EH (cell line): ENCODE measurements at regions not wholly inside any gene's neighbourhood (a gene's known extent, or its start where the extent isn't known, plus 50 kb on each side); places are given as distances from the start of the nearest gene placed in this dataset.
"Not testable (repeated sequence)": the region's sequence is repeated elsewhere in the genome, so short reads cannot be mapped to it uniquely, and the experiment has no call there.

Experiments
- DNase-seq: peaks from one replicate; pipeline ENCODE4 v3.0.0-alpha.2; 2015; ENCODE audit warnings: low read depth

DNA sequence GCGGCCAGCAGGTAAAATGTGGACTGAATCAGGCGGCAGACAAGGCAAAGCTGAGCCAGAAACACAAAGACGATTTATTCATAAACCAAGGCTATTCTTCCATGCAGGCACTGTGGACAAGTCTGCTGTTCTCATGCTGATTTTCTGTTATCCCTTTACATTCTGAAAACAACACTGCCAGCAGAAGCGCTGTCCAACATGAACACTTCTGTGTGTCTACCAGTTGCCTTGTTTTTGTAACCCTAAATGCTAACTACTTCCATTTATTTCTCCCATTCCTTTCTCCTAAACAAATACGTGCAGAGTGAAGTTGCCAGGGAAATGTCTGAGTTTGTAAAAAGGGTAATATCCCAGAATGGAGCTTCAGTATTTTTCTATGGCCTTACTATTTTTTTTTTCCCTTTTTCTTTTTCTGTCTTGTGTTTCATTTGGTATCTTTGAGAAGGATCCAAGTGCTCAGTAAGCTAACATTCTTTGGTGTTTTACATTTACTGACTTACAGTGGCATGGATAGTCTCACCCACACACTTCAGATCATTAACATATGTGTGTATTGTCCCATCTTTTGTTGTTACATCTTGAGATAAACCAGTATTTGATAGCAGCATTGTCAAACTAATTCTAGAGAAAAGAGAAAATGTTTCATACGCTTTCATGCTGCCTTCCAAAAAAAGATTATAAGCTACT is 1308.9 kb upstream of the MAP3K7 start:
- no peak for DNase-seq

DNA sequence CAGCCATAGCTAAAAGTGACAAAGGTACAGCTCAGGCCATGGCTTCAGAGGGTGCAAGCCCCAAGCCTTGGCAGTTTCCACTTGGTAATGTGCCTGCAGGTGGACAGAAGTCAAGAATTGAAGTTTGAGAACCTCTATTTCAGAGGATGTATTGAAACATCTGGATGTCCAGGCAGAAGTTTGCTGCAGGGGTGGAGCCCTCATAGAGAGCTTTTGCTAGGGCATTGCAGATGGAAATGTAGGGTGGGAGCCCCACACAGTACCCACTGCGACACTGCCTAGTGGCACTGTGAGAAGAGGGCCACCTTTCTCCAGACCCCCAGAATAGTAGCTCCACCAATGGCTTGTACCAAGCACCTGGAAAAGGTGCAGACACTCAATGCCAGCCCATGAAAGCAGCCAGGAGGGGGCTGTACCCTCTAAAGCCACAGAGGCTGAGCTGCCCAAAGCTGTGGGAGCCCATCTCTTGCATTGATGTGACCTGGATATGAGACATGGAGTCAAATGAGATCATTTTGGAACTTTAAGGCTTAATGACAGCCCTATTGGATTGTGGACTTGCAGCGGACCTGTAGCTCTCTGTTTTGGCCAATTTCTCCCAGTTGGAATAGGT is 1299.4 kb upstream of the MAP3K7 start:
- no peak for DNase-seq

DNA sequence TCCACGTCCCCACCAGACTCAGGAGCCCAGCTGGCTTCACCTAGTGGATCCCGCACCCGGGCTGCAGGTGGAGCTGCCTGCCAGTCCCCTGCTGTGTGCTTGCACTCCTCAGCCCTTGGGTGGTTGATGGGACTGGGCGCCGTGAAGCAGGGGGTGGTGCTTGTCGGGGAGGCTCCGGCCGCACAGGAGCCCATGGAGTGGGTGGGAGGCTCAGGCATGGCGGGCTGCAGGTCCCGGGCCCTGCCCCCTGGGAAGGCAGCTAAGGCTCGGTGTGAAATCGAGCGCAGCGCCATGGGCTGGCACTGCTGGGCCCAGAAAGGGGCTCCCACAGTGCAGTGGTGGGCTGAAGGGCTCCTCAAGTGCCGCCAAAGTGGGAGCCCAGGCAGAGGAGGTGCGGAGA is 1294.9 kb upstream of the MAP3K7 start:
- DNase-seq = not testable (repeated sequence)

DNA sequence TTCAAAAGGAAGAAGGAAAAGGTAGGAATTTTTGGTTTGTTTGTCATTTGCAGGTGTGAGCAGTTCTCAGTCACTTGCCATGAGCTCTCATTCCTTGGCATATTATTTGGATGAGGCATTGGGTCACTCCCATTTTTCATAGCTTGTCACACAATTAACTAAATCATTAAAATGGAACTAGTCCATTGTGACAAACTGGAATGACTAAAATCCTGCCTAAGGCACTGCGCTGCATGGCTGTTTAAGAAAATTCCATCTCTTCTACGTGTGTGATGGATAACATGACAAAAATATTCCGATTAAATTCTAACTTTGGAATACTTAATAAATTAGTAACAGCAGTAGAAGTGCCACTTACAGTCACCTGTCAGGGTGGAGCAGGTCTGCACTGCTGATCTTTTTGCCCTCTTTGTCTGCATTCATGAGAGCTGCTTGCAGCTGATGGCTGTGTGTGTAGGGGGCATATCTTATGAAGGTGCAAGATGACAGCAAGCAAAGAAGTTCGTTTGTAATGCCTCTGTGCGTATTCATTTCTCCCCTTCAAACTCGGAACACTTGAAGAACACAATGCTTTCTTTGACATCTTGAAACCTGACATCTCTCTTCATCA is 1292.6 kb upstream of the MAP3K7 start:
- DNase-seq = no peak

DNA sequence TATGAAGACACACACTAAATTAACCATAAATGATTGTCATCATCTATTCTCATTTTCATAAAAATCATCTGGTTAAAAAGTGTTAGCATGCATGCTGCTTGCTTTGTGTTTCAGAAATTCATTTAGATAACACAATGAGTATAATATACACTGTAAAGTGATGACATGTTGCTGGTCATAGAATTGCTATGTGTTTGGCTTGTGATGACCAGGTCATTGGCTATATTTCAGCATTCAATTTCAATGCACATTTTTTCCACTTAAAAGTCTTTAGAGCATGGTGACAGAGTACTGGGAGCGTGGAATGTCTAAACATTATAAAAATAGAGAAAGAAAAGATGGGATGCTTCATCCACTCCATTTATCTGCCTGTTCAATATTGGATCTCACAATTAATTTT is 1291.1 kb upstream of the MAP3K7 start:
- DNase-seq = no peak

DNA sequence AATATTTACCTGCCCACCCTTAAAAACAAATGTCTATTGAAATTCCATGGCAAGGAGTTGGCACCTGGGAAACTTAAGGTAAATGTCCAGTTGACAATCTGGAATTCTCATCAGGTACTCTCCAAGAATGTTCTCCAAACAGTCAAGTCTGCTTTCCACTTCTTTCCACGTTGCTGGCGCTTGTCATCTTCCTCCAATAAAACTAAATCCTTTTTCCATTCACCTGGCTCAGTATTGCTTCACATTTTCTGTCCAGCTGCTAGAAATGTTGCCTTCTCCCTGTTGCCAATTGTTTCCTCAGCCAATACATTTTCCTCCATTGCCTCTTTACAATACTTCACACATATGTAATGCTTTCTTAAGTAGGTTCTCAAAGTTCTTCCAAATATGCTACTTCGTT is 1288.1 kb upstream of the MAP3K7 start:
- no peak for DNase-seq

DNA sequence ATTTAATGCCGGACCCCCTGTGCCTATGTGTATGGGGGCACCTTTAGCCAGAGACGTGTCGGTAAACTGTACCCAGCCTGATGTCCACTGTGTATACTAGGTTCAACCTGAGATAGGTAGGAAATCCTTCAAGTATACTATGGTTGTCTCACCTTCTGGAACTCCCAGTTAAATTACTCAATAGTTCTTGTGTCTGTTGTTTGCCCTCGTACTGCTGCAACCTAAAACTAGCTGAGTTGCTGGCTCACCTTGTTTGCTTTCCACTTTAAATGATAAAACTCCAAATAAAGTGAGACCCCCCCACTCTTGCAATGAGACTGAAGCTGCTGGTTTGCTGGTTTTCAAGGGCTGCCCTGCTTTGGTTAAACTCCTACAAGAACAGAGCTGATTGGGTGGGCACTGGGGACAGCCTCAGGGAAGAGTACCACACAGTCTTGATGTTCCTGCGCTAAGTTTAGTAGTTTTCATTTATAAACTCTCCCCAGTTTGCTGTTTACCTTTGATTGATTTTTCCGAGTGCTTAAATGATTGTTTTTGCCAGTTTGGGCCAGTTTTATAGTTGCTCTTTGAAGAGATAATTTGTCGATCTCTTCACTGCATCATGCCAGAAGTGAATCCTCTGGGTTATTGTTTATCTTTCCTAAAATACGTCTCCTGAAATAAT is 1281.8 kb upstream of the MAP3K7 start:
- DNase-seq = no peak

DNA sequence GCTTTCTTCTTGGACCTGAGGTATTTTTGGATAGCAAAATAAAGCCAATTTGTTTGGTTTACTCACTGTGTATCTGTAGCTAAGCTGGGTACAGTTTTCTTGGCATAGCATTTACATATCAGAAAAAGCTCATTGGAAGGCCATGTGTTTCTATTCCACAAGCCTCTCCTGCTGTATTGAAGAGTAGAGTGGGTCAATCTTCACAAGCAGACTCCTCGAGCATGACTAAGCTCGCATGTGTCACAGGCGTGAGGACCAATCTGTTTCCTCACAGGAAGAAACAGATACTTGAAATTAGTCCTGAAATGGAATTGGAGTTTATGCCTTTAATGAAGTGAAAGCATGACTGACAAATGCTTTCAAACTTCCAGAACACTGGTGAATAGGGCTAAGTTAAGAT is 1279.0 kb upstream of the MAP3K7 start:
- no peak for DNase-seq

DNA sequence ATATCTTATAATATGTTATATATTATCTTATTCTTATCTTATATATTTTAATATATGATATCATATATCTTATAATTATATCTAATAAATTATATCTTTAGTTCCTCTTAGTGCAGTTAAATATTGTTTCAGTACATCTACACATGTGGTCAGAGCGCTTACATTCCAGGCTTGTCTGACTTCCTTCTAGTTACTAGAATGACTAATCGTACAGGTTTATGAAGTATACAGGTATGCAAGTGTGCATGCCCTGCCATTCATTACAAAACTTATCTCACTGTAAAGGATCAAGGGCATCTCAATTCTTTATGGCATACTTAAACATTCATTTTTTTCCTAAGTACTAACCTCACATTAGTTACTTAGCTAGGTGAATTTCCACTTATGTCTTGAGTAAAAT is 1278.0 kb upstream of the MAP3K7 start:
- DNase-seq = no peak

DNA sequence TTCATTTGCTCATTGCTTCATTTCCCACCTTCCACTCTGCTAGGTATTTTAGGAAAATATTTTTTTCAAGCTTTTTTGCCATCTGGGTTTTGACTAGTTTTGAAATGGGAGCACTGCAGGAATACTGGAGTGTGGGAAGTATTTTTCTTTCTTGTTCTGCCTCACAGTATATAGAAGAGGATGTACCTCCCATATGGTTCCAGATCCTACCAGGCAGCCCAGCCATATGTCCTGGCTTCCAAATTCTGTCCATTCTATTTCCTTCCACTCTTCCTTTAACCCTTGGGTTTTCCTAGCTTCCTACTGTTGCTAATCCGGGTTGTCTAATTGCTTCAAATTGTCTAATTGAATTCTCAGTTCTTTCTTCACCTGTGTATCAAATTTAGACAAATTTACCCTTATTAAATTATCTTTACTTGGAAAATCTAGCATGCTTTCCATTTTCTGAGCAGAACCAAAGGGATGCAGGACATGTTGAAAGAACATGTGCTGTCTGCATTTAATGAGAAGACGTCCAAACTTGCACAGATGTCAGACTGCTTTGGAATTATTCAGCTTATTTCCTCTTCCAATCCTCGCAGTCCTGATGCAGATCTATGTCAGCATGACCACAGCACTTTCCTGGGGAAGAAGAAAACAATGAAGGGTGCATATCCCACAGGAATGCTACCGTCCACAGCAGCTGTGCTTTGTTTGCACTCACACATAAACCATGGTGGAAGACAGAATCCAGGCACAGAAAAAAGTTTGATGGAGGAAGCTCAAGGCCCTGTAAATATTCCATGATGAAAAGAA is 1273.9 kb upstream of the MAP3K7 start:
- no peak for DNase-seq

DNA sequence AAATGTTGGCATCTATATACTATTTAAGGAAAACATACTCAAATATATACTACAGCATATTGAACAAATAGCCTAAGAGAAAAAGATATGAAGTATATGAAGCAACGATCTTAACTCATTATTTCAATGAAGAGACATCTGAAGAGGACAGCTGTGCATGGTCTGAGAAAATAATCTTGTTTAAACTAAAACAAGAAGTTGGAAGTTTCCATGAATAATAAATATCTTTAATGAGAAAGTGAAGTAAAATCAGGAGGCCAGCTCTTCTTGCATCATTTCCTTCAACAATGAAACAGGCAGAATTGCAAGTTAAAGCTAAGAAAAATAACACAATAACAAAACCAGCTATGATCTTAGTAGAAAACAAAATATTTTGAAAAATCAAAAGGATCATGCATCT is 1265.4 kb upstream of the MAP3K7 start:
- no peak for DNase-seq

DNA sequence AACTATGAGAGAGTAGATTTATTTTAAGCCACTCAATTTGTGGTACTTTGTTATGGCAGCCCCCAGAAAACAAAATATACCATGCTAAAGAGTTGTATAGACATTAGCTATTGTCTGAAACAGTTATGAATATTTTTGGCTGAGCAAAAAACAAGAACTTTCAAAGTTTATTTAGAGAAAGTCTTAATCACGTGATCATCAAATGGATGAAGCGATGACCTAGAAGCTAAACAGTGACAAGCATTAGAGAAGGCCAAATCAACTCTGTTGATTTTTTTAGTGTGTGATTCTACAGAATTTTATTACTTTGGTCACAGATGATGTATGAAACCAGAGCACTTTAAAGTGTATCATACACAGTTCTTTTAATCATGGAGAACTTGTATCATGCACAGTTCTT is 1247.9 kb upstream of the MAP3K7 start:
- no peak for DNase-seq

DNA sequence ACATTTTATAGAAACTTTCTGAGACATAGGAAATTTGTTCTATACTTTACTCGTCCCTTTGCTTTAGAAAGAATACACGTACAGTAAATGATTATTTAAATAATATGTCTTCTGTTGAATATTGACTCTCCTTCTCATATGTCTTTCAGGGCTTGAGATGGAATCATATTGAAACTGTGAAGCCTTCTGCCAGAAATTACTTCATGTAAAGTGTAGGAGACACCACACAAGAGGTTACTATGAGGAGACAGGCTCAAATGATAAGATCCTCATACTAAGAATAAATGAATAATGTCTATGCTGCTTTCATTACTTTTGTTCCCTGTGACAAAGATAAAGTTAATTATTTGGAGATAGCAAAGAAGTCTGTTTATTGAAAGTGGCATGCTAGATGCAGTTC is 1240.3 kb upstream of the MAP3K7 start:
- DNase-seq = no peak

DNA sequence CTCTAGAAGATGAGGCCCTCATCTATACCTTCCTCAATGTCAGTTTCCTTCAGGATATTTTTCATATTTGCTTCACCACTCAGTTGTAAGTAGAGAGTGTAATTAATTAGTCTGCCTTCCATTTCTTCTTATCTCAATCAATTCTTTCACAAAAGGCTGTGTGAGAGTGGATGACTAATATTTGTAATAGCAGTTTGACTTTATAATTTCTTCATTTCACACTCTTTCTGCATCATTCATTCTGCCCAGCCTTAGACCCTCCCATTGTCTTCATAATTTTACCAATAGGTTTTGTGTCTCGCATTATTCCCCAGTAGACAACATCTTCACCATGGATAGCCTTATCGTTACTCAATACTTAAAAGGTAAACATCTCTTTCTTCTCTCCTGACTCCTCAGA is 1239.3 kb upstream of the MAP3K7 start:
- DNase-seq = no peak

DNA sequence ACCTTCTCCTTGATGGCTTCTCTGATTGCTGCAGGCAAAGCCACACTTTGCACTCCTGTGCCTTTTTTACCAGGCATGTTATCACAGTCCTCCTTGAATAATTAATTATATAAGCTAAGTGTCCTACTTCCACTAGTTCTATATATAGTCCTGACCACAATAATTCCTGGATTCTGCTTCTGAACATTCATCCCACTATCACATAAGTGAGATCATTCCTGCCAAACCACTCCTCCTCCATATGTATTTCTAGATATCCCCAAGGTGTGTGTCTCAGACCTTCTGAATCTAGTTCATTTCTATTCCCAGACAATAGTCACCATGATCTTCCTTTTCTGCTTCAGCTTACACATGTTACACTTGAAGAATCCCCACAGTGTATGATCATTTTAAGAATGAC is 1237.5 kb upstream of the MAP3K7 start:
- DNase-seq = no peak

DNA sequence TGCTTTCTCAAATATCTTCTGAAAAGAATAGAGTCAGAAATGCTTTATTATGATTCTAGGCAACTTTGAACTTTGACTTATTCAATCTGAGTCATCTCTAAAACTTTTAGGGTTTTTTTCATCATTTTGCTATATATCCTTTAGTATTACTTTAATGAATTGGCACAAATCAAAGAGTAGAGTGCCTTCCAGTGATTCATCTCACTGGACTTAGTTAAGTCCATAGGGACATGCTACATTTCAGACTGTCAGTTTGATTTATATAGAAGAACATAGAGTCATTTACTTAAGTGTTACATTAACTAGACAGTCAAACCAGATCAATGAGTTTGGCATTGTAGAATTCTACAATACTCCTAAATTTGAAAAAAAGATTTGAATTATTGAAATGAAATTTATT is 1235.7 kb upstream of the MAP3K7 start:
- no peak for DNase-seq

DNA sequence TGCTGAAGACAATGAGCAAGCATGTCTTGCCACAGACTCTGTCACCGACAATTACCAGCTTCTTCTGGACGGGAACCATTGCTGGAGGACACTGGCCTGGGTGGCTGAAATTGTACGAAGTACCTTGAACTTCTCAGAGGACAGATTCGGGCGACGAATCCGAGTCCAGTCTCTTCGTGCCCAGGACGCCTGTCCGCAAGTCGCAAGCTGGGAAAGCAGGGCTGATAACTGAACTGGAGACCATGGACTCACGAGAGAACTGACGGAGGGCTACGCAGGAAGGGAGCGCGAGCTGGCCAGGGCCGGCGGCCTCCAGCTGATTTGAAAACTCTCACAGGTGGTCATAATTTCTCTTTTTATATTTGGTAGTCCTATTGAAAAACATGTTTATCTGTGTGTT is 1229.5 kb upstream of the MAP3K7 start:
- no peak for DNase-seq

DNA sequence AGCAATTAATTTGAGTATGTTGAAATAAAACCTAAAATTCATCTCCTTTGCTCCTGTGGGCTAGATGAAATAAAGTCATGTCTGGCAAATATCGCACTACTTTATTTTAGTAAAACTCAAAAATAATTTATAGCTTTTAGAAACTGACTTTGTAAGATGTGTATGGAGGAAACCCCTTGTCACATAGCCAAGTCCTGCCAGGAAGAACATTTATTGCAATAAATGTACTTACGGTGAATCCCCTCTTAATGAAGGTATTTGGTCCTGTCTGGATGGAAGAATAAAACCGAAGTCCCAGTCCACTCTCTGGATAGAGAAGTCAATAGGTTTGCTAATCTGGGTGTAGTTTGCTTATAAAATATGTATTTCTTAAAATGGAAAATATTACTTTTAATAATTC is 1226.8 kb upstream of the MAP3K7 start:
- DNase-seq = no peak

DNA sequence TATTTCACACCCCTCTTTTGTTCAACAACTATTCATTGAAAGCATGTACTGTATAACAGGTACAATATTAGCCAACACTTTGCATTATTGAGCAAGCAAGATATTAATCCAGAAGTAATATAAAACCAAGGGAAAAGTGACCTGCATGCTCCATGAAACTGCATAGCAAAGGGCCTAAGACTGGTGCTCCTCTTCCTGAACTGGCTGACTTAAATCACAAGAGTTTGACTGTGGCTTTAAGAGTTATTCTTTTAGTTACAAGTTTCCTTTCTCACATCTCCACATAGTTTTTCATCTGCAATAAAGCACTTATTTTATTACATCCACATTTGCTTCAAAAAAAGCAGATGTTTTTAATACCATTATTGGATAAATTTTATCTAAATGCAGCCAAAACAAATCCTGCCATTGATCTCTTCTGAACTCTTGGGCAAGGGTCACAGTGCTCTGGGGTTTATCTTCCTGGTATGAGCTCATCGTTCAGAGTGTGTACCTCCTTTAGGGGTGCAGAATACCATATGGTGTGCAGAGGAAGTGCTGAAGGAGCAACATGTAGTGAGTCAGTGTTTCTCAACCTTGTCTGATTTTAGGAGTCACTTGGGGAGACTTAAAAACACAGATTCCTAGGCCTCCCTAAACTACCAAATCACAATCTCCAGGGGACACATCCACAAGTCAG is 1225.9 kb upstream of the MAP3K7 start:
- no peak for DNase-seq

DNA sequence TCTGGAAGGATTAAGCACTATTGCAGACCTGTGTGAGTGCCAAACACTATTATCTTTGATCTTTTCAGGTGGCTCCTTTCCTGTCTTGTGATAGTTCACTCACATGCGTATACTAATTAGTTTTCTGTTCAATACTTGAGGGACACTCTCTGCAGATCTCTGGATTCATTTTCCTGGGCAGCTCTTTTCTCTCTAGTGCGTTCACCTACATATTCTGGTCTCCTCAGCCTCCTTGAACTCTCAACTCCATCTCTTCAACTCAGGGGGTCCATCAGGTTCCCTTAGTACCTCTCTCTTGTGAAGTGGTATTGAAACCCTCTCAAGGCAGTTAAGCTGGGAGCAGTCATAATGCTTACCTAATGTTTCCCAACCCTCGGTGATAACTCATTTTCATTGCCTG is 1218.1 kb upstream of the MAP3K7 start:
- DNase-seq = no peak

DNA sequence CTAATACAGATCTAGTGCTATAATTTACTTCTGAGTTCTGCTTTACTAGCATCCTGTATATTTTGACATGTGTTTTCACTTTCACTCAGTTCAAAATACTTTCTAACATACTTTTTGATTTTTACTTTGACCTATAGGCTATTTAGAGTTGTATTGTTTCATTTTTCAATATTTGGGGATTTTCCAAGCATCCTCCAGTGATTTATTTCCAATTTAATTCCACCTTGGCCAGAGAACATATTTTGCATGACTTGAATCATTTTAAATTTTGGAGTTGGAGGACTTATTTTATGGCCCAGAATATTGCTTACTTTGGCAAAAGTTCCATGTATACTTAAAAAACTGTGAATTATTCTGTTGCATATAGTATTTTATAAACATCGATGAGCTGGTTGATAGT is 1215.6 kb upstream of the MAP3K7 start:
- DNase-seq = no peak

DNA sequence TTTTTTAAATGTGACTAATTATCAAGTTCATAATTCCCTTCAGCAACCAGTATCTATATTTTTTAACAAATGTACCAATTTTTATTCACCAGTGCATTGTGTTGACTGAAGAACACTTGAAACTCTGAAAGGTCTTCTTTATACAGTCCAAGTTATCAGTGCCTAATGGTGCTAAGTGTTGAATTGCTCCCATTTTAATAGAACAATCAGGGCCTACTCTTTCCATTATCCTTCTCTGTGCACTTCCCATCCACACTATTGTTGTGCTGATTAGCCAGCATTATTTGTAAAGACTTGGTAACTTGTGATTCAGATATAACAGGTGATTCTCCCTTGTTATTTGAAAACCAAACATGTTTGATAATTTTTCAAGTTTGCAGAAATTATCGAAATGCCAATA is 1209.7 kb upstream of the MAP3K7 start:
- no peak for DNase-seq
